Endothelial cell of umbilical vein (primary cell): ENCODE measurements at regions not wholly inside any gene's neighbourhood (a gene's known extent, or its start where the extent isn't known, plus 50 kb on each side); places are given as distances from the start of the nearest gene placed in this dataset.

Source experiments
- BruUV-seq: library from RNA; stranded (reverse); fragments of 400-500 nt; replicated peaks from 2 replicates; lab custom pipeline; 2021; lab: Mats Ljungman, UMichigan
- CTCF ChIA-PET: fragments of 300-600, 350-600 bp; sonication (Branson Sonifier 250); formaldehyde crosslinking; loops from one replicate; lab custom pipeline; 2021; ENCODE audit warnings: antibody characterized with exemption, inconsistent platforms; lab: Charles Lee
- POLR2A ChIA-PET: fragments of 300-600, 350-600 bp; sonication (Branson Sonifier 250); formaldehyde crosslinking; loops from one replicate; lab custom pipeline; 2021; ENCODE audit warnings: antibody characterized with exemption, inconsistent platforms; lab: Charles Lee
- DNase-seq: peaks from one replicate; pipeline ENCODE4 v3.0.0-alpha.2; 2011; ENCODE audit warnings: low read depth, low spot score
- FAIRE-seq: peaks from 2 replicates; lab custom pipeline; 2011; peaks lifted over from hg19 to GRCh38; lab: Jason Lieb, UNC
- H2AFZ ChIP-seq: 2 replicates; pipeline ENCODE4 v1.6.0; 2012; ENCODE audit warnings: low read depth, low read length, control low read depth, inconsistent platforms
- H3K27ac ChIP-seq: 2 replicates; pipeline ENCODE4 v1.5.1; 2011; ENCODE audit warnings: low read depth, mild to moderate bottlenecking, control low read depth, low read length, moderate library complexity; ENCODE audit not compliant: insufficient read depth
- H3K27me3 ChIP-seq, 2 experiments: 2 replicates each; pipeline versions ENCODE4 v1.6.0 to v1.6.1; 2011; ENCODE audit warnings: low read length in 2 of 2, mixed read lengths in 1 of 2; ENCODE audit not compliant: control insufficient read depth in 2 of 2, insufficient read depth in 2 of 2
- H3K36me3 ChIP-seq, 2 experiments: 2 replicates in 1 of 2; 3 replicates in 1 of 2; pipeline ENCODE4 v1.5.1; 2011; ENCODE audit warnings: low read length in 2 of 2, mild to moderate bottlenecking in 1 of 2, moderate library complexity in 1 of 2; ENCODE audit not compliant: control insufficient read depth in 2 of 2, insufficient read depth in 2 of 2; ENCODE audit errors: extremely low read depth in 1 of 2
- H3K4me1 ChIP-seq: 3 replicates; pipeline ENCODE4 v1.5.1; 2011; ENCODE audit warnings: mild to moderate bottlenecking, low read length; ENCODE audit not compliant: control insufficient read depth, insufficient read depth; ENCODE audit errors: extremely low read depth
- H3K4me2 ChIP-seq: 2 replicates; pipeline ENCODE4 v1.6.1; 2011; ENCODE audit warnings: low read length, control low read depth, mixed read lengths; ENCODE audit not compliant: insufficient read depth
- H3K4me3 ChIP-seq, 3 experiments: fragments of 200-600 bp in 1 of 3; sonication (generic), shearing (Covaris generic) in 1 of 3; replicated peaks in 1 of 3; 2 replicates each; pipeline ENCODE4 v1.5.1; 2011 to 2016; ENCODE audit warnings: control low read depth in 3 of 3, low read length in 3 of 3, mild to moderate bottlenecking in 2 of 3, inconsistent platforms in 1 of 3, low read depth in 1 of 3, moderate library complexity in 1 of 3; ENCODE audit not compliant: insufficient read depth in 1 of 3
- H3K79me2 ChIP-seq: 2 replicates; pipeline ENCODE4 v1.6.0; 2012; ENCODE audit warnings: low read length, inconsistent platforms; ENCODE audit not compliant: control insufficient read depth, insufficient read depth
- H3K9ac ChIP-seq: replicated peaks from 2 replicates; pipeline ENCODE3; 2011; ENCODE audit warnings: low read length, control low read depth; ENCODE audit not compliant: insufficient read depth; ENCODE audit errors: extremely low read depth
- H3K9me1 ChIP-seq: replicated peaks from 3 replicates; pipeline ENCODE4 v1.6.0; 2011; ENCODE audit warnings: mild to moderate bottlenecking, low read length; ENCODE audit not compliant: control insufficient read depth, insufficient read depth; ENCODE audit errors: extremely low read depth
- H3K9me3 ChIP-seq: replicated peaks from 2 replicates; pipeline ENCODE4 v1.5.1; 2012; ENCODE audit warnings: low read length, inconsistent platforms; ENCODE audit not compliant: control insufficient read depth, insufficient read depth
- H4K20me1 ChIP-seq: replicated peaks from 2 replicates; pipeline ENCODE3; 2011; ENCODE audit warnings: mild to moderate bottlenecking, low read length; ENCODE audit not compliant: control insufficient read depth, insufficient read depth; ENCODE audit errors: extremely low read depth
- CTCF ChIP-seq, 2 donors: IDR thresholded peaks; 1 replicate in 1 of 2; 2 replicates in 1 of 2; pipeline ENCODE4 v1.5.1; 2011; ENCODE audit warnings: low read length in 2 of 2, mild to moderate bottlenecking in 2 of 2, moderate library complexity in 2 of 2, control low read depth in 1 of 2, inconsistent platforms in 1 of 2, low read depth in 1 of 2; ENCODE audit not compliant: insufficient read depth in 1 of 2; ENCODE audit errors: extremely low read depth in 1 of 2
- EZH2 ChIP-seq: IDR thresholded peaks from 2 replicates; pipeline ENCODE4 v1.6.1; 2012; ENCODE audit warnings: borderline replicate concordance, low read depth, mild to moderate bottlenecking, moderate library complexity, low read length, inconsistent platforms; ENCODE audit not compliant: severe bottlenecking
- FOS ChIP-seq: IDR thresholded peaks from 2 replicates; pipeline ENCODE4 v1.6.1; 2011; ENCODE audit warnings: mild to moderate bottlenecking, low read length, moderate library complexity, borderline replicate concordance; ENCODE audit not compliant: insufficient read depth
- GATA2 ChIP-seq: IDR thresholded peaks from 2 replicates; pipeline ENCODE4 v1.7.0; 2011; ENCODE audit warnings: low read depth, mild to moderate bottlenecking, moderate library complexity, mixed read lengths, low read length; ENCODE audit not compliant: insufficient read length, insufficient read depth
- JUN ChIP-seq: IDR thresholded peaks from 2 replicates; pipeline ENCODE4 v1.6.1; 2011; ENCODE audit warnings: borderline replicate concordance, low read depth; ENCODE audit not compliant: insufficient read length, insufficient read depth
- MAX ChIP-seq: IDR thresholded peaks from 2 replicates; pipeline ENCODE4 v1.6.1; 2011; ENCODE audit not compliant: insufficient read depth, insufficient read length
- MYC ChIP-seq: IDR thresholded peaks from one replicate; pipeline ENCODE4 v1.6.1; 2011; ENCODE audit warnings: mild to moderate bottlenecking, low read depth, low read length
- POLR2A ChIP-seq: IDR thresholded peaks from 2 replicates; pipeline ENCODE4 v1.6.1; 2012; ENCODE audit warnings: low read depth, mild to moderate bottlenecking, control low read depth, low read length
- POLR2AphosphoS5 ChIP-seq: IDR thresholded peaks from 2 replicates; pipeline ENCODE4 v1.6.1; 2012; ENCODE audit warnings: low read depth, mild to moderate bottlenecking, control low read depth, low read length, moderate library complexity; ENCODE audit not compliant: insufficient read depth
- dilution Hi-C: fragments of 300-500 bp; cut with MboI; formaldehyde crosslinking; loops from one replicate; pipeline ENCODE4 v1.15.0; 2019; ENCODE audit warnings: low sequenced_read_pairs; ENCODE audit not compliant: extremely low pct_ligation_motif_present
- intact Hi-C: fragments of 100-400 bp; cut with micrococcal nuclease; formaldehyde crosslinking; loops from one replicate; pipeline ENCODE4 v1.10.0; 2022

GRCh38 chr4:4947721-4948120 is 71.5 kb downstream of the CYTL1 start:
- CTCF ChIA-PET = no interaction called here
- no peaks in the 10 kb centered on the region for H4K20me1 ChIP-seq
- H3K9ac ChIP-seq = no peak overlapping the region
- no peak overlapping the region for H2AFZ ChIP-seq
- POLR2A ChIA-PET = no interaction called here
- BruUV-seq = no TSS peak
- H3K79me2 ChIP-seq = no peaks in the 10 kb centered on the region
- no peak overlapping the region for H3K4me3 ChIP-seq
- dilution Hi-C loops = no loop called here
- H3K27me3 ChIP-seq = no peaks in the 10 kb centered on the region
- no peak overlapping the region for H3K4me2 ChIP-seq
- FAIRE-seq = no peak
- no peaks in the 10 kb centered on the region for H3K9me3 ChIP-seq
- no peak for TF ChIP-seq JUN
- intact Hi-C loops = no loop called here
- no peak for DNase-seq
- no peak overlapping the region for H3K27ac ChIP-seq
- no peaks in the 10 kb centered on the region for H3K36me3 ChIP-seq
- no peaks in the 10 kb centered on the region for H3K4me1 ChIP-seq
- H3K9me1 ChIP-seq = no peaks in the 10 kb centered on the region

- POLR2A ChIA-PET = no interaction called here
- no peak overlapping the region for H3K4me2 ChIP-seq
- H3K79me2 ChIP-seq = no peaks in the 10 kb centered on the region
- H3K9me1 ChIP-seq = no peaks in the 10 kb centered on the region
- no peaks in the 10 kb centered on the region for H3K36me3 ChIP-seq
- H3K9ac ChIP-seq = no peak overlapping the region
- no peaks in the 10 kb centered on the region for H4K20me1 ChIP-seq
- H3K27me3 ChIP-seq = no peaks in the 10 kb centered on the region
- intact Hi-C loops = no loop called here
- H2AFZ ChIP-seq = no peak overlapping the region
- H3K9me3 ChIP-seq = no peaks in the 10 kb centered on the region
- dilution Hi-C loops = no loop called here
- no peak overlapping the region for H3K4me3 ChIP-seq
- CTCF ChIA-PET = no interaction called here
- H3K4me1 ChIP-seq = no peaks in the 10 kb centered on the region
- BruUV-seq = no TSS peak
- FAIRE-seq (no peak), DNase-seq (no peak)
- TF ChIP-seq JUN (no peak), CTCF (IDR thresholded peaks at IDR 0.05; ENCODE audit: extremely low read depth in 1 of 2, insufficient read depth in 1 of 2, low read depth in 1 of 2, low read length in 2 of 2) (no peak), GATA2 (no peak), POLR2A (no peak), MAX (no peak), FOS (no peak), EZH2 (no peak), MYC (no peak), POLR2AphosphoS5 (no peak)
- H3K27ac ChIP-seq = no peak overlapping the region
These were observed 70.9 kb downstream of the CYTL1 start for GRCh38 chr4:4948370-4948769.
